Prostate gland (tissue), 2 donors: ENCODE measurements at regions not wholly inside any gene's neighbourhood (a gene's known extent, or its start where the extent isn't known, plus 50 kb on each side); places are given as distances from the start of the nearest gene placed in this dataset.

Experiments
- DNase-seq: peaks from one replicate; pipeline ENCODE4 v3.0.0-alpha.2; 2019; ENCODE audit warnings: low spot score
- H3K27ac ChIP-seq, 2 donors: fragments of 200-600 bp; sonication (generic); 2 replicates each; pipeline ENCODE4 v1.5.1; 2017 to 2019
- H3K27me3 ChIP-seq: fragments of 200-600 bp; sonication (generic); replicated peaks from 2 replicates; pipeline ENCODE4 v1.5.1; 2019; ENCODE audit not compliant: insufficient read depth
- H3K36me3 ChIP-seq, 2 donors: fragments of 200-600 bp; sonication (generic); 1 replicate in 1 of 2; 2 replicates in 1 of 2; pipeline versions ENCODE4 v1.5.1 to v1.8.1; 2017 to 2019
- H3K4me1 ChIP-seq: fragments of 200-600 bp; sonication (generic); replicated peaks from 2 replicates; pipeline ENCODE4 v1.5.1; 2019
- H3K4me3 ChIP-seq, 2 donors: fragments of 200-600 bp; sonication (generic); 2 replicates each; pipeline ENCODE4 v1.5.1; 2017 to 2019
- H3K9me3 ChIP-seq: fragments of 200-600 bp; sonication (generic); 2 replicates; pipeline ENCODE4 v1.5.1; 2017
- POLR2A ChIP-seq: fragments of 450-650 bp; IDR thresholded peaks from one replicate; pipeline ENCODE4 v1.6.1; 2016; ENCODE audit warnings: antibody characterized with exemption, mild to moderate bottlenecking
- POLR2AphosphoS5 ChIP-seq: sonication (generic); formaldehyde crosslinking; IDR thresholded peaks from one replicate; pipeline ENCODE4 v1.6.1; 2017; ENCODE audit warnings: antibody characterized with exemption
- WGBS: methylation state at CpG from one replicate; pipeline ENCODE4 v1.1.5; 2018; 5-methylcytosine and 5-hydroxymethylcytosine counted together
- intact Hi-C: fragments of 100-400 bp; cut with DNase I; formaldehyde crosslinking; loops from one replicate; pipeline ENCODE4 v1.14.2; 2022
- TF ChIP-seq, protein P1 (sequence below), 4 experiments: fragments of 200-600 bp in 2 of 4; fragments of 450-650 bp in 2 of 4; sonication (generic) in 2 of 4; IDR thresholded peaks; 1 replicate in 3 of 4; 2 replicates in 1 of 4; pipeline ENCODE4 v1.5.1; 2016 to 2019; ENCODE audit warnings: antibody characterized with exemption in 4 of 4, mild to moderate bottlenecking in 2 of 4, moderate library complexity in 2 of 4

DNA sequence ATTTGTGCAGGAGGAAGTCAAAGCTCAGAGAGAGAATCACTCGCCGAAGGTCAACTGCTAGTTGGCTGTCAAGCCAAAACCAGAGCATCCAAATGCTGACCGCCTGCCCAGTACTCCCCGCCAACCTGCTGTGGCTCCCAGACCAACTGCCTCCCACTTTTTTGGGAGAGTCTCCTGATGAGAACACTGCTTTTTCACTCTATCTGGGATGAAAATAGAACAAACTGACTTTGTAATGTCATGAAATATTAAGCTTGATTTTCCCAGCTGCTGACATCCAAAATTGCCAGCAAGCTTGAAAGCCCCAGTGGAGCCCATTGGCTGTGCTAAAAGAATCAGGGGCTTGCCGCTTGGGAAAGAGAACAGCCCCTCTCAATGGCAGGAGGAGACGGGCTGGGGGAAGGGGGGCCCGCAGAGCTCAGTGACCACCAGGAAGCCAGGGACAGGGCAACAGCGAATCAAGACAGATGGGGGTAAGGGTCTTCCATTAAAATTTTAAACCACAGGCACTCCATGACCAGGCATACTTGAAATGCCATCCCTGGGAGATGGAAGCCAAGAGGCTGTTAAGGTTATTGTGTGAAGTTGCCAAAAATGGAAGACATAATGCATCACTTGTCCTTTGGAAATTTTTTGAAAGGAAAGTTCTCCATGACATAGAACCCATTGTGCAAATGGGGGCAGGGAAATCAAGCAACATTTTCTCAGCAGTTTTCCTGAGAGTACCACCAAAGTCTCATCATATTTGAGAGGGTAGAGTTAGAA lies 125.7 kb upstream of the CDH5 start:
- H3K4me1 ChIP-seq, result no peaks in the 10 kb centered on the region
- DNase-seq, result no peak
- no peaks in the 10 kb centered on the region for H3K27me3 ChIP-seq
- TF ChIP-seq POLR2A, result no peak
- TF ChIP-seq, protein P1, sequence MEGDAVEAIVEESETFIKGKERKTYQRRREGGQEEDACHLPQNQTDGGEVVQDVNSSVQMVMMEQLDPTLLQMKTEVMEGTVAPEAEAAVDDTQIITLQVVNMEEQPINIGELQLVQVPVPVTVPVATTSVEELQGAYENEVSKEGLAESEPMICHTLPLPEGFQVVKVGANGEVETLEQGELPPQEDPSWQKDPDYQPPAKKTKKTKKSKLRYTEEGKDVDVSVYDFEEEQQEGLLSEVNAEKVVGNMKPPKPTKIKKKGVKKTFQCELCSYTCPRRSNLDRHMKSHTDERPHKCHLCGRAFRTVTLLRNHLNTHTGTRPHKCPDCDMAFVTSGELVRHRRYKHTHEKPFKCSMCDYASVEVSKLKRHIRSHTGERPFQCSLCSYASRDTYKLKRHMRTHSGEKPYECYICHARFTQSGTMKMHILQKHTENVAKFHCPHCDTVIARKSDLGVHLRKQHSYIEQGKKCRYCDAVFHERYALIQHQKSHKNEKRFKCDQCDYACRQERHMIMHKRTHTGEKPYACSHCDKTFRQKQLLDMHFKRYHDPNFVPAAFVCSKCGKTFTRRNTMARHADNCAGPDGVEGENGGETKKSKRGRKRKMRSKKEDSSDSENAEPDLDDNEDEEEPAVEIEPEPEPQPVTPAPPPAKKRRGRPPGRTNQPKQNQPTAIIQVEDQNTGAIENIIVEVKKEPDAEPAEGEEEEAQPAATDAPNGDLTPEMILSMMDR (IDR thresholded peaks at IDR 0.05), result no peak
- TF ChIP-seq POLR2AphosphoS5, result no peak
- WGBS, result 86% methylated on average over 8 of the region's 8 CpGs
- H3K4me3 ChIP-seq, result no peak overlapping the region
- intact Hi-C loops, result no loop called here
- H3K9me3 ChIP-seq, result no peaks in the 10 kb centered on the region
- no peak overlapping the region for H3K27ac ChIP-seq
- no peaks in the 10 kb centered on the region for H3K36me3 ChIP-seq

DNA sequence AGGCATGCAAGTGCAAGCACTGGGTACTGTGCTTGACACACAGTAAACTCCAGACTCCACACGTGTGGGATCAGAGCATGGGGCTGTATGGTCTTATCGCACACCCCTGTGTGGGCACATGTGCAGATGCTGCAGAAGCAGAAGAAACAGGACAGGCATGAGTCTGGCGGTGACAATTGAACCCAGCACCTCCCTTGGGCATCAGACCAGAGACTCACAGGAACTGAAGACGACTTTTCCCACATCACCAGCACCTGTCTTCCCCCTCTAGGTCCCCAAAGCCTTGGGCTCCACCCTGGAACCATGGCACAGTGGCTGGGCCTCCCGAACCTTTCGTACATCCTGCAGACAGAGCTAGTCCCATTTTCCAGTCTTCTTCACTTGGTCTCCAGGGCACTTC lies 126.4 kb upstream of the CDH5 start:
- Histone ChIP-seq H3K27me3 (no peaks in the 10 kb centered on the region), H3K4me1 (no peaks in the 10 kb centered on the region), H3K27ac (no peak overlapping the region), H3K36me3 (no peaks in the 10 kb centered on the region), H3K4me3 (no peak overlapping the region), H3K9me3 (no peaks in the 10 kb centered on the region)
- 93% methylated on average over 6 of the region's 6 CpGs for WGBS
- DNase-seq, result no peak
- TF ChIP-seq POLR2A (no peak), POLR2AphosphoS5 (no peak)
- TF ChIP-seq, protein P1 (IDR thresholded peaks at IDR 0.05), result no peak
- intact Hi-C loops, result no loop called here

DNA sequence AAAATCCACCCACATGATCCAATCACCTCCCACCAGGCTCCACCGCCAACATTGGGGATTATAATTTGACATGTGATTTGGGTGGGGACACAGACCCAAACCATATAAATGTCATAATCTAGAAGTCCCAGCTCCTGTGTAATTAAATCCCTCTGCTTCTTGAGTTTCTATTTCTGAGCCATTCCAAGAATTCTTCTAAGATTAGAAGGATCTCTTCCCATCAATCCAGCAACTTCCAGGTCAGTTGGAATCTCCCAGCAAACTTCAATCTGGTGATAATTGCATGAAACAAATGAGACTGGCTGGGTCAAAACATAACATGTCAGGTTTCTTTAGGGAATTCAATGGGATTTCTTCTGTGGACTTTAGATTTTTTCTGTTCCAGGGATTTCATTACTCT lies 127.8 kb upstream of the CDH5 start:
- Histone ChIP-seq H3K4me1 (no peaks in the 10 kb centered on the region), H3K9me3 (no peaks in the 10 kb centered on the region), H3K36me3 (no peaks in the 10 kb centered on the region), H3K27me3 (no peaks in the 10 kb centered on the region), H3K27ac (no peak overlapping the region), H3K4me3 (no peak overlapping the region)
- 97% methylated on average over 1 of the region's 1 CpG for WGBS
- intact Hi-C loops, result no loop called here
- TF ChIP-seq POLR2A, result no peak
- TF ChIP-seq, protein P1 (IDR thresholded peaks at IDR 0.05), result no peak
- no peak for TF ChIP-seq POLR2AphosphoS5
- DNase-seq, result no peak

DNA sequence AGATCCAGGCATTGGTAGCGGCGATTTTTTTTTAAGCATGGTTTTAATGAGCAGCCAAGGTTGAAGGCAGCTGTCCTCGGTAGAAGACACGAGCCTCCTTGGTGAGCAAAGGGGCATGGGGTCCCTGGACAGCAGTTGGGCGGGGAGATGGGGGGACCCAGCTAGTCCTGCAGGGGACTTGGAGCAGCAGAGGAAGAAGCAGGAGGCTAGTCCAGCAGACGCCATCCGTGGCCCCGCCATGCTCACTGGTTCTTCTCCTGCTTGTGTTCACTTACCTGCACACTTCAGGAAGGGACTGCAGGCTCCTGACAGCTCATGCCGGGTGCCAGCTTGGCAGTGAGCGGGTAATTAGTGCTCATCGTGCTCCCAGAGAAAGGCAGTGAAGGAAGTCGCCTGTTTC lies 130.2 kb upstream of the CDH5 start:
- H3K4me3 ChIP-seq, result no peak overlapping the region
- no peak overlapping the region for H3K27ac ChIP-seq
- intact Hi-C loops, result no loop called here
- H3K36me3 ChIP-seq, result no peaks in the 10 kb centered on the region
- H3K27me3 ChIP-seq, result no peaks in the 10 kb centered on the region
- TF ChIP-seq, protein P1 (IDR thresholded peaks at IDR 0.05), result no peak
- TF ChIP-seq POLR2A (no peak), POLR2AphosphoS5 (no peak)
- no peak for DNase-seq
- WGBS, result 92% methylated on average over 10 of the region's 12 CpGs
- no peaks in the 10 kb centered on the region for H3K9me3 ChIP-seq
- H3K4me1 ChIP-seq, result no peaks in the 10 kb centered on the region
